Activated naive CD4-positive, alpha-beta T cell treated with anti-CD3 and anti-CD28 coated beads, Interleukin-2, amount 10 ng/mL, durations not matched to agents 7 days and 5 days (primary cell): ENCODE measurements at regions not wholly inside any gene's neighbourhood (a gene's known extent, or its start where the extent isn't known, plus 50 kb on each side); places are given as distances from the start of the nearest gene placed in this dataset.

Experiments
- CTCF ChIA-PET: fragments of 350-600 bp; sonication (Branson Sonifier 250); formaldehyde crosslinking; loops from one replicate; lab custom pipeline; 2021; ENCODE audit warnings: antibody characterized with exemption; lab: Charles Lee
- DNase-seq: peaks from one replicate; pipeline ENCODE4 v3.0.0-alpha.2; 2020
- H3K27ac Mint-ChIP-seq: one replicate; pipeline ENCODE4 v1.8.0; 2021; ENCODE audit warnings: mild to moderate bottlenecking, moderate library complexity, mixed read lengths
- H3K27me3 Mint-ChIP-seq: one replicate; pipeline ENCODE4 v1.8.0; 2021; ENCODE audit warnings: mild to moderate bottlenecking, mixed read lengths
- H3K36me3 Mint-ChIP-seq: one replicate; pipeline ENCODE4 v1.8.0; 2021; ENCODE audit warnings: mixed read lengths
- H3K4me1 Mint-ChIP-seq: one replicate; pipeline ENCODE4 v1.8.0; 2021; ENCODE audit warnings: mixed read lengths
- H3K4me3 Mint-ChIP-seq: one replicate; pipeline ENCODE4 v1.8.0; 2021; ENCODE audit warnings: mild to moderate bottlenecking, moderate library complexity, mixed read lengths
- H3K9me3 Mint-ChIP-seq: one replicate; pipeline ENCODE4 v1.8.0; 2021; ENCODE audit warnings: mixed read lengths

DNA sequence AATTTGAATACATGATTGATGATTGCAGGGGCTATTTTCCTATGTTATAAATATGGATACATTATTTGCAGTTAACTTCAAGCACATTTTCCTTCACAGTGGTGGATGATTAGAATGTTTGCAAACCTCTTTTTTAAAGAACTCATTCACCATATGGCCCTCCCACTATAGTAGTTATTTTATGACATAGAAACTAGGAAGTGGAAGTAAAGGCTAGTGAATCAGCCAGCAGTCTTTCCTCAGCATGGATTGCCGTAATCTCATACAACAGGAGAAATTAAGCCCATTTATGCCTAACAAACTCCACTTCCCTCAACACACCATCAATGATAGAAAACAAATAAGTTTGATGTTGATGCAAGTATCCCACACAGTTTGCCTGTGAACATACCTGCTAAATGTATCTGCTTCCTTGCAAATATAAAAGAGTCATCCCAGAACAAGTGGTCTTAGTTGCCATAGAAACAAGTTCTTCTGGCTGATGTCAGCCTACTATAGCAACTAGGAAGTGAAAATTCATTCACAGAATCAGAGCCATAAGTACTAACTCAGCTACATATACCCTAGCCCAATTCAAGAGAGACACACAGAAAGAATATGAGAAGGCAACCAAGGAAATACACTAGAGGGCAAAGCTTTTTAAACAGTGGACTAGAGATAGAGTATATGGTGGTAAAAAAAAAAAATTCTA, 100.9 kb upstream of the RADX start:
- no peak overlapping the region for H3K4me3 Mint-ChIP-seq
- peaks cover 5% of the 10 kb centered on the region for H3K4me1 Mint-ChIP-seq
- no peak for DNase-seq
- no peaks in the 10 kb centered on the region for H3K36me3 Mint-ChIP-seq
- H3K27ac Mint-ChIP-seq: no peak overlapping the region
- H3K27me3 Mint-ChIP-seq: no peaks in the 10 kb centered on the region
- CTCF ChIA-PET: no interaction called here
- H3K9me3 Mint-ChIP-seq: no peaks in the 10 kb centered on the region
